ENCODE measurements at regions not wholly inside any gene's neighbourhood (a gene's known extent, or its start where the extent isn't known, plus 50 kb on each side); places are given as distances from the start of the nearest gene placed in this dataset.

DNA sequence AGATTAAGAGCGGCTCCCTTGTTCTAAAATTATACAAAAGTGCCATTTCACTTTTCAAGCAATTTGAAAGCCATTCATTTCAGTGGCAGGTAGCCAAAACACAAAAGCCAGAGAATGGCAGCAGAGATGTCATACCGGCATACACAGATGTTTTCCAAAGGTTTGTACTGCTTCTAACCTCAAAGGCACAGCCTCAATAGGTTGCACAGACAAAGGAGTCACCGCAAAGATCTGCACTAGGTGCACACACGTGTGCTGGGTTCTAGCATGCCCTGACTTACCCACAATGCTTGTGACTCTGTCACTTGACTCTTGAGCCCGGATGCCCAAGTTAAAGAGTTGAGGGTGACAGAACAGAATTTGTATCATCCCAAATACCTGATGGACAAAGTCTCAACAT, 448.9 kb upstream of the ADGRL2 start:
- TF ChIP-seq, protein P1, sequence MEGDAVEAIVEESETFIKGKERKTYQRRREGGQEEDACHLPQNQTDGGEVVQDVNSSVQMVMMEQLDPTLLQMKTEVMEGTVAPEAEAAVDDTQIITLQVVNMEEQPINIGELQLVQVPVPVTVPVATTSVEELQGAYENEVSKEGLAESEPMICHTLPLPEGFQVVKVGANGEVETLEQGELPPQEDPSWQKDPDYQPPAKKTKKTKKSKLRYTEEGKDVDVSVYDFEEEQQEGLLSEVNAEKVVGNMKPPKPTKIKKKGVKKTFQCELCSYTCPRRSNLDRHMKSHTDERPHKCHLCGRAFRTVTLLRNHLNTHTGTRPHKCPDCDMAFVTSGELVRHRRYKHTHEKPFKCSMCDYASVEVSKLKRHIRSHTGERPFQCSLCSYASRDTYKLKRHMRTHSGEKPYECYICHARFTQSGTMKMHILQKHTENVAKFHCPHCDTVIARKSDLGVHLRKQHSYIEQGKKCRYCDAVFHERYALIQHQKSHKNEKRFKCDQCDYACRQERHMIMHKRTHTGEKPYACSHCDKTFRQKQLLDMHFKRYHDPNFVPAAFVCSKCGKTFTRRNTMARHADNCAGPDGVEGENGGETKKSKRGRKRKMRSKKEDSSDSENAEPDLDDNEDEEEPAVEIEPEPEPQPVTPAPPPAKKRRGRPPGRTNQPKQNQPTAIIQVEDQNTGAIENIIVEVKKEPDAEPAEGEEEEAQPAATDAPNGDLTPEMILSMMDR (IDR thresholded peaks at IDR 0.05 in 4 of 5, conservative IDR thresholded peaks at IDR 0.05 in 1 of 5), result no peak
- TF ChIP-seq POLR2A (IDR thresholded peaks at IDR 0.05), result no peak
